Neural cell (in vitro differentiated cells): ENCODE measurements at regions not wholly inside any gene's neighbourhood (a gene's known extent, or its start where the extent isn't known, plus 50 kb on each side); places are given as distances from the start of the nearest gene placed in this dataset.

Experiments
- CTCF ChIP-seq: fragments of 450-650 bp; IDR thresholded peaks from 2 replicates; pipeline ENCODE4 v1.5.1; 2014; ENCODE audit warnings: antibody characterized with exemption, mild to moderate bottlenecking, moderate library complexity; ENCODE audit not compliant: poor library complexity, severe bottlenecking
- EZH2 ChIP-seq: fragments of 200-600, 300-800 bp; shearing (Covaris generic), sonication (generic); IDR thresholded peaks from 2 replicates; pipeline ENCODE4 v1.6.1; 2014; ENCODE audit warnings: antibody characterized with exemption, low read length, borderline replicate concordance, mild to moderate bottlenecking; ENCODE audit not compliant: insufficient read depth, poor library complexity, severe bottlenecking
- RAD21 ChIP-seq: fragments of 450-650 bp; conservative IDR thresholded peaks from 2 replicates; pipeline ENCODE4 v1.6.1; 2014; ENCODE audit warnings: antibody characterized with exemption, mild to moderate bottlenecking, moderate library complexity

GRCh38 chr13:89610881-89611280 is 1736.6 kb upstream of the MIR17HG start:
- TF ChIP-seq CTCF (no peak), RAD21 (no peak), EZH2 (no peak)
